WTC11 (cell line): ENCODE measurements at regions not wholly inside any gene's neighbourhood (a gene's known extent, or its start where the extent isn't known, plus 50 kb on each side); places are given as distances from the start of the nearest gene placed in this dataset.

Source experiments
- AR ChIP-seq: fragments of 250-450 bp; sonication (Bioruptor Pico); IDR thresholded peaks from 2 replicates; pipeline ENCODE4 v1.9.0; 2021; ENCODE audit warnings: mild to moderate bottlenecking
- ATF2 ChIP-seq: sonication (generic); formaldehyde crosslinking; IDR thresholded peaks from 2 replicates; pipeline ENCODE4 v1.8.1; 2022; ENCODE audit warnings: low read depth, missing genetic modification reagents, borderline replicate concordance
- NFE2L1 ChIP-seq: sonication (generic); formaldehyde crosslinking; IDR thresholded peaks from 2 replicates; pipeline ENCODE4 v1.8.1; 2023; ENCODE audit warnings: missing genetic modification reagents
- USF2 ChIP-seq: sonication (generic); formaldehyde crosslinking; IDR thresholded peaks from 2 replicates; pipeline ENCODE4 v1.8.1; 2023; ENCODE audit warnings: mild to moderate bottlenecking, missing genetic modification reagents, moderate library complexity
- TF ChIP-seq, protein P1 (sequence below): fragments of 200-600 bp; IDR thresholded peaks from 2 replicates; pipeline ENCODE4 v1.8.0; 2022; ENCODE audit warnings: antibody characterized with exemption

GRCh38 chr1:185368913-185369491 is 52.0 kb upstream of the IVNS1ABP start:
- TF ChIP-seq, protein P1, sequence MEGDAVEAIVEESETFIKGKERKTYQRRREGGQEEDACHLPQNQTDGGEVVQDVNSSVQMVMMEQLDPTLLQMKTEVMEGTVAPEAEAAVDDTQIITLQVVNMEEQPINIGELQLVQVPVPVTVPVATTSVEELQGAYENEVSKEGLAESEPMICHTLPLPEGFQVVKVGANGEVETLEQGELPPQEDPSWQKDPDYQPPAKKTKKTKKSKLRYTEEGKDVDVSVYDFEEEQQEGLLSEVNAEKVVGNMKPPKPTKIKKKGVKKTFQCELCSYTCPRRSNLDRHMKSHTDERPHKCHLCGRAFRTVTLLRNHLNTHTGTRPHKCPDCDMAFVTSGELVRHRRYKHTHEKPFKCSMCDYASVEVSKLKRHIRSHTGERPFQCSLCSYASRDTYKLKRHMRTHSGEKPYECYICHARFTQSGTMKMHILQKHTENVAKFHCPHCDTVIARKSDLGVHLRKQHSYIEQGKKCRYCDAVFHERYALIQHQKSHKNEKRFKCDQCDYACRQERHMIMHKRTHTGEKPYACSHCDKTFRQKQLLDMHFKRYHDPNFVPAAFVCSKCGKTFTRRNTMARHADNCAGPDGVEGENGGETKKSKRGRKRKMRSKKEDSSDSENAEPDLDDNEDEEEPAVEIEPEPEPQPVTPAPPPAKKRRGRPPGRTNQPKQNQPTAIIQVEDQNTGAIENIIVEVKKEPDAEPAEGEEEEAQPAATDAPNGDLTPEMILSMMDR = no peak
- TF ChIP-seq USF2 = no peak
- no peak for TF ChIP-seq NFE2L1 (CRISPR knock-in tag)
- TF ChIP-seq ATF2 (CRISPR knock-in tag) = no peak
- TF ChIP-seq AR (CRISPR knock-in tag) = no peak
